ENCODE measurements at regions not wholly inside any gene's neighbourhood (a gene's known extent, or its start where the extent isn't known, plus 50 kb on each side); places are given as distances from the start of the nearest gene placed in this dataset.

GRCh38 chr13:68319384-68319783 lies 1089.2 kb upstream of the PCDH9 start:
- no peaks in the 10 kb centered on the region for H3K4me1 ChIP-seq (replicated peaks in 1 of 2; ENCODE audit: control insufficient read depth in 2 of 2, insufficient read depth in 2 of 2, low read length in 2 of 2)
- H3K27ac ChIP-seq (ENCODE audit: extremely low read depth, low read depth, low read length): no peak overlapping the region
- intact Hi-C loops (cut with micrococcal nuclease) (no loop called here), in situ Hi-C loops (cut with MboI) (no loop called here)
- POLR2A ChIA-PET: no interaction called here
- no peak overlapping the region for H2AFZ ChIP-seq (ENCODE audit: low read depth, low read length)
- no peaks in the 10 kb centered on the region for H3K79me2 ChIP-seq (ENCODE audit: control insufficient read depth, insufficient read depth, low read length)
- WGBS (ENCODE audit: insufficient coverage, low coverage, missing lambda C conversion rate): 0% methylated on average over 1 of the region's 2 CpGs
- no peaks in the 10 kb centered on the region for H3K36me3 ChIP-seq (ENCODE audit: control insufficient read depth, insufficient read depth, low read length)
- no peaks in the 10 kb centered on the region for H3K27me3 ChIP-seq (ENCODE audit: control insufficient read depth in 2 of 2, insufficient read depth in 2 of 2, low read length in 2 of 2)
- CTCF ChIA-PET (ENCODE audit: low intra/inter-chr PET ratio): no interaction called here
- no peak overlapping the region for H3K9ac ChIP-seq (ENCODE audit: insufficient read depth in 1 of 2, low read depth in 2 of 2, low read length in 2 of 2)
- no TSS peak for BruUV-seq (replicated peaks)
- H3K9me3 ChIP-seq (replicated peaks; ENCODE audit: control insufficient read depth, insufficient read depth, low read depth, low read length): no peaks in the 10 kb centered on the region
- DNase-seq (ENCODE audit: extremely low read depth in 1 of 4, low spot score in 3 of 4) (no peak), FAIRE-seq (no peak), ATAC-seq (no peak)
- H3K4me2 ChIP-seq (ENCODE audit: insufficient read depth, low read length): no peak overlapping the region
- H3K9me1 ChIP-seq (ENCODE audit: control insufficient read depth, insufficient read depth, low read length): no peaks in the 10 kb centered on the region
- H3K4me3 ChIP-seq: no peak overlapping the region
- TF ChIP-seq ZNF668 (CRISPR knock-in tag; IDR thresholded peaks at IDR 0.05) (no peak), ZNF699 (CRISPR knock-in tag; IDR thresholded peaks at IDR 0.05; ENCODE audit: insufficient replicate concordance) (no peak), ZNF830 (CRISPR knock-in tag; IDR thresholded peaks at IDR 0.05) (no peak), FOXM1 (IDR thresholded peaks at IDR 0.05; ENCODE audit: low read depth) (no peak), FOXM1 (CRISPR knock-in tag; IDR thresholded peaks at IDR 0.05; ENCODE audit: low read depth) (no peak), ZFP30 (CRISPR knock-in tag; IDR thresholded peaks at IDR 0.05; ENCODE audit: borderline replicate concordance) (no peak), TCF7L2 (IDR thresholded peaks at IDR 0.05; ENCODE audit: low read depth, low read length) (no peak)
- no peaks in the 10 kb centered on the region for H4K20me1 ChIP-seq (replicated peaks; ENCODE audit: control insufficient read depth, insufficient read depth, low read length)

GRCh38 chr13:68304286-68304893 lies 1074.3 kb upstream of the PCDH9 start:
- H2AFZ ChIP-seq (ENCODE audit: low read depth, low read length): no peak overlapping the region
- ChIA-PET POLR2A (no interaction called here), CTCF (ENCODE audit: low intra/inter-chr PET ratio) (no interaction called here)
- in situ Hi-C loops (cut with MboI) (no loop called here), intact Hi-C loops (cut with micrococcal nuclease) (no loop called here)
- no peak for FAIRE-seq
- H3K27ac ChIP-seq (ENCODE audit: extremely low read depth, low read depth, low read length): no peak overlapping the region
- no peaks in the 10 kb centered on the region for H3K27me3 ChIP-seq (ENCODE audit: control insufficient read depth in 2 of 2, insufficient read depth in 2 of 2, low read length in 2 of 2)
- no TSS peak for BruUV-seq (replicated peaks)
- H4K20me1 ChIP-seq (replicated peaks; ENCODE audit: control insufficient read depth, insufficient read depth, low read length): no peaks in the 10 kb centered on the region
- no peaks in the 10 kb centered on the region; the same call in 1 of the 2 replicates for H3K9me3 ChIP-seq (replicated peaks; ENCODE audit: control insufficient read depth, insufficient read depth, low read depth, low read length)
- peak in 3 of 4 experiments; percentile 3 to 11 (median 4) for DNase-seq (ENCODE audit: extremely low read depth in 1 of 4, low spot score in 3 of 4)
- H3K4me1 ChIP-seq (replicated peaks in 1 of 2; ENCODE audit: control insufficient read depth in 2 of 2, insufficient read depth in 2 of 2, low read length in 2 of 2): no peaks in the 10 kb centered on the region
- TF ChIP-seq CTCF (IDR thresholded peaks at IDR 0.05 in 2 of 3, conservative IDR thresholded peaks at IDR 0.05 in 1 of 3; ENCODE audit: insufficient read depth in 2 of 3, low read depth in 1 of 3, low read length in 3 of 3): peak in 1 of 3 experiments; percentile 41; a peak in 2 of 6 replicates
- TF ChIP-seq RAD21 (CRISPR knock-in tag; conservative IDR thresholded peaks at IDR 0.05 in 1 of 2, IDR thresholded peaks at IDR 0.05 in 1 of 2): peak in 1 of 2 experiments; percentile 54; a peak in 2 of 4 replicates
- no peak for TF ChIP-seq GMEB1 (CRISPR knock-in tag; IDR thresholded peaks at IDR 0.05)
- no peaks in the 10 kb centered on the region for H3K9me1 ChIP-seq (ENCODE audit: control insufficient read depth, insufficient read depth, low read length)
- 0% methylated on average over 1 of the region's 1 CpG for WGBS (ENCODE audit: insufficient coverage, low coverage, missing lambda C conversion rate)
- H3K36me3 ChIP-seq (ENCODE audit: control insufficient read depth, insufficient read depth, low read length): no peaks in the 10 kb centered on the region
- H3K79me2 ChIP-seq (ENCODE audit: control insufficient read depth, insufficient read depth, low read length): no peaks in the 10 kb centered on the region
- no peak for ATAC-seq
- no peak overlapping the region for H3K4me3 ChIP-seq
- H3K9ac ChIP-seq (ENCODE audit: insufficient read depth in 1 of 2, low read depth in 2 of 2, low read length in 2 of 2): no peak overlapping the region
- H3K4me2 ChIP-seq (ENCODE audit: insufficient read depth, low read length): no peak overlapping the region

Data from K562 (cell line).